H7 (cell line): ENCODE measurements at regions not wholly inside any gene's neighbourhood (a gene's known extent, or its start where the extent isn't known, plus 50 kb on each side); places are given as distances from the start of the nearest gene placed in this dataset.

Source experiments
- DNase-seq: peaks from one replicate; pipeline ENCODE4 v3.0.0; 2012
- H3K27me3 ChIP-seq: 2 replicates; pipeline ENCODE4 v1.6.0; 2011; ENCODE audit warnings: mild to moderate bottlenecking, low read length; ENCODE audit not compliant: control insufficient read depth, insufficient read depth
- H3K36me3 ChIP-seq: replicated peaks from 2 replicates; pipeline ENCODE4 v1.5.1; 2011; ENCODE audit warnings: low read length; ENCODE audit not compliant: control insufficient read depth, insufficient read depth
- H3K4me3 ChIP-seq: 2 replicates; pipeline ENCODE4 v1.5.1; 2011; ENCODE audit warnings: low read depth, mild to moderate bottlenecking, control low read depth, low read length, moderate library complexity; ENCODE audit not compliant: insufficient read depth

DNA sequence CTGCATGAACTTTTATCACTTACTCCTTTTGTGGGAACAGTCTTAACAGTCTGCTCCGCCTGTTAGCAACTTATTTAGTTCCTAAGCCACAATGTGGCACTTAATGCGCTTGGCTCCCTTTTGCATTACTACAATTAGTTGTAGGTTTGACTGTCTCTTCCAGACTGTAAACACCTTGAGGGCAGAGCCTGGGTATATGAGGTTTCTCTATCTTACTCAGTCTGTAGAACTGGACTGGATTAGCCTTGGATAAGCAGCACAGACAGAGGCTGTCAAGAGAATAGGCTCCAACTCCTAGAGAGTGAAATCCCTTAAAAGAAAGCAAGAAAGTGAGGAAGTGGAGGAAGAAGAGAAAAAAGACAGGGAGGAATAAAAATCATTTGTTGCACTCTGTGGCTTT is 268.3 kb upstream of the MAF start:
- no peak for DNase-seq
- Histone ChIP-seq H3K27me3 (no peaks in the 10 kb centered on the region), H3K36me3 (no peaks in the 10 kb centered on the region), H3K4me3 (no peak overlapping the region)

DNA sequence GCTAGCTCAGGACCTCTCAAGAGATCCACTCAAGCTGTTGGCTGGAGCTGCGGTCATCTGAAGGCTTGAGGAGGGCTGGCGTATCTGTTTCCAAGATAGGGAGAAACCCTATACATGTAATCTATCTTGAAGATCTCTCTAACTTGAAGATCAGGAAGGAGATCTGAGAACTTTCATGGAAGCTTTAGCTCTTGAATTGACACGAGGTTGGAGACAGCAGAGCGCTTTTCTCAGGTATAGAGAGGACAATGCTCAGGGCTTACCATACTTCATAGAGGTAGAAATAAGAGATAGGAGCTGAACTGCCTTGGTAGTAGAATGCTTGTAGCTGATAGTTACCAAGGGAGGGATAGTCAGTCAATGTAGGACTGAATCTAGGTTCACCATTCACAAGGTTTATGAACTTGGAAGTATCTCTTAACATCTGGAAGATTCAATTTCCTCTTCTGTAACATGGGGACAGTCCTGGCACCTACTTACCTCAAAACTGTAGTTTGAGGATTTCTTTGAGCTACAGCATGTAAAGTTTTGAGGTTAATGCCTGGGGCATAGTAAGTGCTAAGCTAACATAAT is 267.0 kb upstream of the MAF start:
- DNase-seq: no peak
- no peaks in the 10 kb centered on the region for H3K36me3 ChIP-seq
- no peaks in the 10 kb centered on the region for H3K27me3 ChIP-seq
- no peak overlapping the region for H3K4me3 ChIP-seq

DNA sequence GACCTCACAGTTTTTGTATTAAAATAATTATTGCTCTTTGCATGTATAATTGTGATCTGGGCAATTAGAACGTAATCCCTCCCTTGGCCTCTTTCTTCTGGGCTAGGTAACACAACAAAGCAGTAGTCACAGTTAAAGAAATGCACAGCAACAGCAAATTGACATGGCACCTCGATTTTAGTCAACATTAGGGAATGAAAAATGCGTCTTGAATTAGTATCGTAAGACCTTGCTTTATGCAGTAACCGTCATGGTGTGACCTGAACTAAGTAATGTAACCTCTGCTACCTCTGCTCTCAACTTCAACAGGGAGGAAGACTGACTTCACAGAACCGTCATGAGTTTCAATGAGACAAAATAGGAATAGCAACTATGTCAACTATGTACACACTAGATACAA is 265.4 kb upstream of the MAF start:
- no peak overlapping the region for H3K4me3 ChIP-seq
- no peak for DNase-seq

DNA sequence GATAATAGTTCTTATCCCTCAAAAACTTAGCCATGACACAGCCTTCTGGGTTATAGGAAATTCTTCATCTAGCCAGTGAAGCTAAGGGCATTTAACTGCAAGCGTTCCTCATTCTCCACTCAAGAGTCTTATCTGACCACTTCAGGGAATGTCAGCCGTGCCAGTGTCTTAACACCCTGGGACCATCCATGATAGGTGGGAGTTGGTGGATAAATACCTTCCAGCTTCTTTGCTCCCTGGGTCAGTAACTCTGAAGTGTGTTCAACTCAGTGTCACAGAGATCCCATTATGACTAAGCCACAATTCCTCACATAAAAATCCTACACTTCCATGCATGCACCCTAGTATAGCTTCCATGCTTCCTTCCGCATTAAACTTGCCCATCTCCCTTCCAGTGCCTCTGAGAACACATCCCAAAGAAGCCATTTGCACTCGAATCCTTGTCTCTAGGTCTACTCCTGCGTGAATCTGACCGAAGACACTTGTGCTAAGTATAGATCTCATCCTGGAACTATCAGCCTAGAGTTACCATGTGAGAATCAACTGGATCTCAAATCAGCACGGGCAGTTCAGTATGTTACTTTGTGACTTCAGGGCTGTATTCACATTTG is 264.3 kb upstream of the MAF start:
- no peak overlapping the region for H3K4me3 ChIP-seq
- H3K36me3 ChIP-seq: no peaks in the 10 kb centered on the region
- no peak for DNase-seq
- no peaks in the 10 kb centered on the region for H3K27me3 ChIP-seq

More for the DNA sequence above, 265.4 kb upstream of the MAF start:
- H3K36me3 ChIP-seq: no peaks in the 10 kb centered on the region
- H3K27me3 ChIP-seq: no peaks in the 10 kb centered on the region

DNA sequence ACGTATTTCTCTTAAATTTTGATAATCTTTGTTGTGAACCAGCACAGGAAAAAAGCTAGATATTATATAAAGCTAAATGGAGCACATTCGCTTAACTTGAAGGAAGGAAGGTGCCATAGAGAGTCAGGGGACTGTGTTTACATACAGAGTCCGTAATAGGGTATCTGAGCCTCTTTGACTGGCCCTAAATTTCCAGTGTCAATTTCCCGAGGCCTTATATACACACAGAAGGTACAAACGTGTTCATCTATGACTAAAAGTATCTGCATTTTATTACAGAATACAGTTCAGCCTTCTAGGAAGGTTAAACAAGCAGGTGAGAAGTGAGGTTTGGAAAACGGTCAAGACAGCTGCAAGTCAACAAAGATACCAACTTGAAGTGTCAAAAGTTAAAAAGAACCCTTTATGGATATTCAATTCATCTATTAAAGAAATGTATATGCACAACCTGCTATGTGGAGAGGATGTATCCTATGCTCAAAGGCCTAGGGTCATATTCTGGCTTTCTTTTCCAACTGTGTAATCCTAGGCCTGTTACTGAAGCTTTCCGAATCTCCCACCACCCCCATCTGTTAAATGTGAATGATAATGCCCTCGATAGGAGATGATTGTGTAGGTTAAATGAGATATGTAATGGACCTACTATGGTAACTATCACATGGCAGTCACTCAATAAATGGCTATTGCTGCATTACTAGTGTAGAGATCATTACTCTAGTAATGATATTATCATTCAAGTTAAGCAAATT is 263.7 kb upstream of the MAF start:
- no peak overlapping the region for H3K4me3 ChIP-seq
- no peak for DNase-seq

DNA sequence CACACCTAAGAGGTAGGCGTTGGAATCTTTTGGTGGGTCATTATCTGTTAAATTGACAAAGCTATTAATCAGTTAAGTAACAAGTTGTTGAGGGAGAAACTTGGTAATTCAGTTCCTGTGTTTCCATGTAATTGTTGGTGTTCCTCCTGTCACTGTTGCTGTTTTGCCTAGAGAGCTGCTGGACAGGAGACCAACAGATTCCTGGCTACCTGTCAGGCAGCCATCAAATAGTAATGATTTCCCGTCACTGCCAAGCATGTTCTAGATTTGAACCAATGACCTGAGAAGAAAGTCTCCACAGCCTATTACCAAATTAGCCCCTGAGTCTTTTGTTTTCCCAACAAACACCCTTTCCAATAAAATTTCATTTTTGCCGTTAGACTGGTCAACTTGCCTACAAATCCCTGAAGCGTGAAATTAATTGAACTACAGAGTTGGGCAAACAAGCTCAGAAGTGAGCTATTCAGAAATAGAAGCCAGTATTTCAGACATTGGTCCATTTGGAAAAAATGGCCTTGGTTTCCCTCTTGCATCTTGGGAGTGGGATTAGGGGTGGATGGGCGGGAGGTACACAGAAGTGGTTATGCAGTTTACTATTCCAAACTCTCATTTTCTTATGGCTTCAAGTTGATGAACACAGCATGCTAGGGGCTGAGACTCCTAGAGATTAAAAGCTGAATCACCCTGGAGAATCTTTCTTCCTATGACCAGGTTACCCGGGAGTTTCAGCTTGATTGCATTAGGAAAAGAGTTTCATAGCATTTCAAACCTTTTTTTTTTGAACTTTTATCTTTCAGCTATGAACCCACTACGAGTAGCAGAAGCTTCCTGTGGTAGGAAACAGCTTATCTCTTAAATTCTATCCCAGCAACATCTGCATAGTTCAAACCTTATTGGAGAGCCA is 262.8 kb upstream of the MAF start:
- no peaks in the 10 kb centered on the region for H3K36me3 ChIP-seq
- no peak overlapping the region for H3K4me3 ChIP-seq
- no peak for DNase-seq
- no peaks in the 10 kb centered on the region for H3K27me3 ChIP-seq

More for the DNA sequence above, 263.7 kb upstream of the MAF start:
- no peaks in the 10 kb centered on the region for H3K36me3 ChIP-seq
- H3K27me3 ChIP-seq: no peaks in the 10 kb centered on the region

DNA sequence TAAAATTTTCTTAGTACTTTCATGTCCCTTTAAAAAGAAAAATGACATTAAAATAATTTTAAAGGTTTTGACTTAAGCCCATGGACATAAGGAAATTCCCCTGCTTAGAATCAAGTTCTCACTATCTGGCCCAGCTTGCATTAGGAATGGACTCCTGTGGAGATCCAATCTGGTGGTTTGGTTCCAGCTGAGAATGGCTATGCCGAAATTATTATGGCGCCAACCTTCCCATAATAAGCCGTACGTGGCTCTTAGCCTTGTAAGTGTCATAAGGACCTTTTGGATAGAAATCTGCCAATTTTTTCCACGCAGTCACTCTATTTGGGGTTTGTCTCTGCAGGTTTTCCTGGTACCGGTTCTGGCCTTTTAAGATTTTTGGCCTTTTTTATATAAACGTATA is 262.1 kb upstream of the MAF start:
- H3K27me3 ChIP-seq: no peaks in the 10 kb centered on the region
- DNase-seq: no peak
- H3K4me3 ChIP-seq: no peak overlapping the region
- no peaks in the 10 kb centered on the region for H3K36me3 ChIP-seq

DNA sequence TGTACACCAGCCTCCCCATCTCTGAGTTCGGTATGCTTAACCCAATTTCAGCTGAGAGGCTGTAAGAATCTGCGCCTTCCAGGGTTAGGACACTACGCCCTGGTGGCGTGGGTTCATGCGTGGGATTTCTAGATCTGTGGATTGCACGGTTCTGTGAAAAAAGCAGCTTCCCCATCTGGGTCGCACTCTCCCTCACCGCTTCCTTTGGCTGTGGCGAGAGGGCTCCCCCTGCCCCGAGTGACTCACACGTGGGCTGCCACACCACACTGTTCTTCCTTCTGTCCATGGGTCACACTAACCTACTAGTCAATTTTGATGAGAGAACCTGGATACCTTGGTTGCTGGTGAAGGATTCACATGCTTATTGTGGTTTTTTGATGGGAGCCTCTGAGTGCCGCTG is 256.0 kb upstream of the MAF start:
- Histone ChIP-seq H3K36me3 (no peaks in the 10 kb centered on the region), H3K27me3 (no peaks in the 10 kb centered on the region), H3K4me3 (no peak overlapping the region)
- no peak for DNase-seq

DNA sequence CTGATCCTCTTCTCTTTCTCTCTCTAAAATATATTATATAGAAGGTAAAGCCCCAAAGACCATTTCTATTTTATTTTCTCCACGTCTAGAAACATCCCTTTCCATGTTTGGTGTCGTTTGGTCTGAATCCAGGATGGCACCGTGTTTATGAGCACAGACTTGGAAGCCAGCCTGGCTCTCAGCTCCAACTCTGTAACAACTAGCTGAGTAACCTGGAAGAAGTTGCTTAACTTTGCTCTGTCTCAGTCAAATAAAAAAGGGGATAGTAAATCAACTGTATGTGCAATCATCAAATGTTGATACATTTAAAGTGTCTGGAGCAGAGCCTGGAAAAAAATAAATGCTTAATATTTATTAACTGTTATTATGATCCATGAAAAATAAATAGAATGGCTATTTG is 249.8 kb upstream of the MAF start:
- Histone ChIP-seq H3K27me3 (no peaks in the 10 kb centered on the region), H3K36me3 (no peaks in the 10 kb centered on the region), H3K4me3 (no peak overlapping the region)
- no peak for DNase-seq

DNA sequence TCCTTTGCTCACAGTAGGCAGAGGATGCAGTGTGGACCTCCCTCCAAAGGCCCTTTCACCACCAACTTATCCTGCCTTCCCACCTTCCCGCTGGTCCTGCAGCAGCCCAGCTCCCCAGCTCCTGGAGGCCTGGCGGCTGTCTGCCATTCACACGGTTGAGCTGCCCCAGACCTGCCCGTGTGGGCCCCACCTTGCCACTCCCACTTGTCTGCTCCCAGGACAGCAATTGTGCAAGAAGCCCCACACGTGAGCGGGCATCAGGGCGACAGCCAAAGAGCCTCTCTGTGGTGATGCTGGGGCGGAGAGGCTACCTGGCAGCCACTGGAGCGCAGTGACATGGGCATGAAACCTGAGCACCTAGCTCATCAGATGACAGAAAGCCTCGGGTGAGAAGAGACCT is 248.6 kb upstream of the MAF start:
- DNase-seq: no peak
- Histone ChIP-seq H3K4me3 (no peak overlapping the region), H3K27me3 (no peaks in the 10 kb centered on the region), H3K36me3 (no peaks in the 10 kb centered on the region)

DNA sequence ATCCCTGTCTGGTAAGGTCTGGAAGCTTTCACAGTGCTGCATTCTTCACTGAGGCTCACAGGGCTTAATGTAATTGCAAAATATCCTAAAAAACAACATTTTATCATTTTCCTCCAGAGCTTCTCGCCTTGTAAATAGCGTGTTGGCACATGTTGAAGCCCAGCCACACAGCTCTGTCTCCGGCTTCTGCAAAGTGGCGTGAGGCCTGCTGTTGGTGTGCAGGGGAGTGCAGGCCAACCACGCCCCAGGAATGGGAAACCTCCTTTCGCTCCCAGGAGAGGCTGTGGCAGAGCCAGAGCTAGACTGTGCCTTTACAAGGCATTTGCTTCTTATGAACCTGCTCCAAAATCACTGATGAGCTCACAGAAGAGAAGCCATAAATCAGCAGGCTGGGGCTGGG is 248.2 kb upstream of the MAF start:
- H3K36me3 ChIP-seq: no peaks in the 10 kb centered on the region
- no peaks in the 10 kb centered on the region for H3K27me3 ChIP-seq
- H3K4me3 ChIP-seq: no peak overlapping the region
- no peak for DNase-seq

DNA sequence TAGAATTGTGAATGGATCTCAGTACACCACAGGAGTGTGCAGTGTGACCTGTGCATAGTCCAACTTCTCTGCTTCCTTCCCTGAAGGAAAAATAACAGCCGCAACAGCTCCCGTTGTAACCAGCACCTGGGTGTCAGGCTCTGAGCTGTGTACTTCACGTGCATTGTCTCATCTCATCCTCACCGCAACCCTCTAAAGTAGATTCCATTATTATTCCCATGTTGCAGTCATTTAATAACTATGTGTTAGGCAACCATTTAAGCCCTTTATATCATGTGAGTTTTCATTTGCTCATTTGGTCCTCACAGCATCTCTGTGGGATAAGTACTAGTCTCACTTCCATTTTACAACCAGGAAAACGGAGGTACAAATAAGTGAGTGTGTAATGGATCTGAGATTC is 247.0 kb upstream of the MAF start:
- DNase-seq: no peak
- Histone ChIP-seq H3K27me3 (no peaks in the 10 kb centered on the region), H3K4me3 (no peak overlapping the region), H3K36me3 (no peaks in the 10 kb centered on the region)

DNA sequence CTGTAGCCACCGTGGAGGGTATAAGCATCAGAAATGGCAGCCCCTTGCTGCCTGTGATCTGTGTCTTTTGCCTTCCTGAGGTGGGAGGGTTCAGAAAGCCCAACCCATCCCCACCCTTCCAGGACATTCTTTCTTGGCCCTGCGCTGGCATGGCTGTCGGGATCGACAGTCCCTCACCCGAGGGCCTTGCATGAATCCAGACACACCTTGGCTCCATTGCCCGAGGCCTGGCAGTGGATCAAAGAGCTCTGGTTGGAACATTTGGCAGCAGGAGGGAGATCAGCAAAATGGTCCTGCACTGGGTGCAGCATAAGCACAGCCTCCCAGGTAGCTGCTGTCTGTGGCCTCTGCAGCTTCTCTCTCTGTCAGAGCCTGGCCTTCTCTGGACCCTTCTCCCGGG is 246.6 kb upstream of the MAF start:
- DNase-seq: no peak
- Histone ChIP-seq H3K36me3 (no peaks in the 10 kb centered on the region), H3K4me3 (no peak overlapping the region), H3K27me3 (no peaks in the 10 kb centered on the region)

DNA sequence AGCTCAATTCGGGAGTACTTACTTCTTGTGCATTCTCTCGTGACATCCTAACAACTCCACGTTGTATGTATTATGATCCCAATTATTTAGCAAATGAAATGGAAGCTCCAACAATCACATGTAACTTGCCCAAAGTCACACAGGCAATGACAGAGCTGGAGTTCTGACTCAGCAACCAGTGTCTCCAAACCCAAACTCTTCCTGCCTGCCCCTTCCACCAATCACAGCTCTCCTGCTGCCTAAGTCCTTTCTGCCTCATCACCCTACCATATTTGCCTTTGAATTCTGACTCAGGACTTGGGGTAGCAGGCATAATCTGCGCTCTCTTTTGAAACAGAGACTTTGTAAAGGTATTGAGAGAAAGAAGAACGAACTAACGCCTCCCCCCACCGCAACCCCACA is 245.2 kb upstream of the MAF start:
- no peaks in the 10 kb centered on the region for H3K36me3 ChIP-seq

More for the DNA sequence above, 245.2 kb upstream of the MAF start:
- Histone ChIP-seq H3K4me3 (no peak overlapping the region), H3K27me3 (no peaks in the 10 kb centered on the region)
- DNase-seq: no peak
